ENCODE measurements at regions not wholly inside any gene's neighbourhood (a gene's known extent, or its start where the extent isn't known, plus 50 kb on each side); places are given as distances from the start of the nearest gene placed in this dataset.

- no peak for TF ChIP-seq TEAD4 (IDR thresholded peaks at IDR 0.05)
- TF ChIP-seq YY1 (IDR thresholded peaks at IDR 0.05; ENCODE audit: low read depth): no peak
- TF ChIP-seq MAX (IDR thresholded peaks at IDR 0.05): no peak
- TF ChIP-seq TAF1 (IDR thresholded peaks at IDR 0.05; ENCODE audit: low read depth): no peak
- no peak for TF ChIP-seq USF1 (IDR thresholded peaks at IDR 0.05)
- no peak for TF ChIP-seq TCF12 (IDR thresholded peaks at IDR 0.05; ENCODE audit: low read depth)
- no peak for TF ChIP-seq CREB1 (IDR thresholded peaks at IDR 0.05; ENCODE audit: low read depth)
- no peak for TF ChIP-seq EGR1 (IDR thresholded peaks at IDR 0.05)
- TF ChIP-seq REST (IDR thresholded peaks at IDR 0.05; ENCODE audit: low read depth): no peak
- TF ChIP-seq ZBTB7A (IDR thresholded peaks at IDR 0.05; ENCODE audit: low read depth): no peak
- no peak for TF ChIP-seq RAD21 (IDR thresholded peaks at IDR 0.05; ENCODE audit: low read depth)
- TF ChIP-seq EP300 (IDR thresholded peaks at IDR 0.05; ENCODE audit: borderline replicate concordance): no peak
- no peak for TF ChIP-seq CEBPB (IDR thresholded peaks at IDR 0.05)
- no peak for TF ChIP-seq NFIC (IDR thresholded peaks at IDR 0.05)
- no peak for TF ChIP-seq FOXM1 (IDR thresholded peaks at IDR 0.05; ENCODE audit: borderline replicate concordance, low read depth)
These were observed 577.8 kb upstream of the NXPH2 start for GRCh38 chr2:139357972-139358371.

GRCh38 chr2:139354518-139354917, 574.3 kb upstream of the NXPH2 start:
- TF ChIP-seq REST (IDR thresholded peaks at IDR 0.05; ENCODE audit: low read depth) (no peak), CEBPB (IDR thresholded peaks at IDR 0.05) (no peak), MAX (IDR thresholded peaks at IDR 0.05) (no peak), FOXM1 (IDR thresholded peaks at IDR 0.05; ENCODE audit: borderline replicate concordance, low read depth) (no peak), ZBTB7A (IDR thresholded peaks at IDR 0.05; ENCODE audit: low read depth) (no peak)

GRCh38 chr2:139353874-139354273, 573.7 kb upstream of the NXPH2 start:
- TF ChIP-seq EGR1 (IDR thresholded peaks at IDR 0.05) (no peak), RAD21 (IDR thresholded peaks at IDR 0.05; ENCODE audit: low read depth) (0 out of 2 replicates have a peak, but pooled peaks have one; percentile 7), TEAD4 (IDR thresholded peaks at IDR 0.05) (no peak)

GRCh38 chr2:139317259-139317658, 537.1 kb upstream of the NXPH2 start:
- TF ChIP-seq MAX (IDR thresholded peaks at IDR 0.05) (no peak), NFIC (IDR thresholded peaks at IDR 0.05) (no peak), TAF1 (IDR thresholded peaks at IDR 0.05; ENCODE audit: low read depth) (no peak), EP300 (IDR thresholded peaks at IDR 0.05; ENCODE audit: borderline replicate concordance) (no peak), EGR1 (IDR thresholded peaks at IDR 0.05) (no peak), REST (IDR thresholded peaks at IDR 0.05; ENCODE audit: low read depth) (no peak), CEBPB (IDR thresholded peaks at IDR 0.05) (no peak), USF1 (IDR thresholded peaks at IDR 0.05) (no peak), CREB1 (IDR thresholded peaks at IDR 0.05; ENCODE audit: low read depth) (no peak), RAD21 (IDR thresholded peaks at IDR 0.05; ENCODE audit: low read depth) (no peak), TEAD4 (IDR thresholded peaks at IDR 0.05) (no peak), FOXM1 (IDR thresholded peaks at IDR 0.05; ENCODE audit: borderline replicate concordance, low read depth) (no peak), TCF12 (IDR thresholded peaks at IDR 0.05; ENCODE audit: low read depth) (no peak), ZBTB7A (IDR thresholded peaks at IDR 0.05; ENCODE audit: low read depth) (no peak), YY1 (IDR thresholded peaks at IDR 0.05; ENCODE audit: low read depth) (no peak)

- TF ChIP-seq REST (IDR thresholded peaks at IDR 0.05; ENCODE audit: low read depth) (no peak), ZBTB7A (IDR thresholded peaks at IDR 0.05; ENCODE audit: low read depth) (no peak), FOXM1 (IDR thresholded peaks at IDR 0.05; ENCODE audit: borderline replicate concordance, low read depth) (no peak), TEAD4 (IDR thresholded peaks at IDR 0.05) (no peak), TCF12 (IDR thresholded peaks at IDR 0.05; ENCODE audit: low read depth) (no peak), CREB1 (IDR thresholded peaks at IDR 0.05; ENCODE audit: low read depth) (no peak), EGR1 (IDR thresholded peaks at IDR 0.05) (no peak), USF1 (IDR thresholded peaks at IDR 0.05) (no peak), RAD21 (IDR thresholded peaks at IDR 0.05; ENCODE audit: low read depth) (no peak), CEBPB (IDR thresholded peaks at IDR 0.05) (no peak), TAF1 (IDR thresholded peaks at IDR 0.05; ENCODE audit: low read depth) (no peak), YY1 (IDR thresholded peaks at IDR 0.05; ENCODE audit: low read depth) (no peak), MAX (IDR thresholded peaks at IDR 0.05) (no peak), EP300 (IDR thresholded peaks at IDR 0.05; ENCODE audit: borderline replicate concordance) (no peak), NFIC (IDR thresholded peaks at IDR 0.05) (no peak)
These were observed 533.9 kb upstream of the NXPH2 start for GRCh38 chr2:139314059-139314458.

Measured in Ishikawa (cell line).